Caki2 (cell line): ENCODE measurements at regions not wholly inside any gene's neighbourhood (a gene's known extent, or its start where the extent isn't known, plus 50 kb on each side); places are given as distances from the start of the nearest gene placed in this dataset.
"Not testable (repeated sequence)": the region's sequence is repeated elsewhere in the genome, so short reads cannot be mapped to it uniquely, and the experiment has no call there.

Source experiments
- DNase-seq: peaks from one replicate; pipeline ENCODE4 v3.0.0-alpha.2; 2015; ENCODE audit warnings: low read depth
- in situ Hi-C: cut with HindIII; loops from 2 replicates; pipeline ENCODE4 v1.10.0; 2016; ENCODE audit warnings: low sequenced_read_pairs, low pct_unique_long_range_greater_than_20kb, mixed read lengths

- in situ Hi-C loops = no loop called here
- DNase-seq = no peak
Measured at GRCh38 chr7:156523447-156524048, 117.0 kb upstream of the RNF32 start.

GRCh38 chr7:156522801-156523200, 117.8 kb upstream of the RNF32 start:
- no peak for DNase-seq
- in situ Hi-C loops = no loop called here

- in situ Hi-C loops = no loop called here
- DNase-seq = no peak
Measured at GRCh38 chr7:156519070-156519469, 121.5 kb upstream of the RNF32 start.

GRCh38 chr7:156518466-156518865, 122.1 kb upstream of the RNF32 start:
- DNase-seq = no peak
- in situ Hi-C loops = no loop called here

GRCh38 chr7:156517858-156518257, 122.7 kb upstream of the RNF32 start:
- in situ Hi-C loops, DNase-seq: not testable (repeated sequence)

GRCh38 chr7:156516791-156517378, 123.7 kb upstream of the RNF32 start:
- no peak for DNase-seq
- in situ Hi-C loops = no loop called here

GRCh38 chr7:156515911-156516790, 124.4 kb upstream of the RNF32 start:
- no peak for DNase-seq
- in situ Hi-C loops = no loop called here

- no peak for DNase-seq
- in situ Hi-C loops = no loop called here
Measured at GRCh38 chr7:156514851-156515250, 125.7 kb upstream of the RNF32 start.

- in situ Hi-C loops = no loop called here
Measured at GRCh38 chr7:156511426-156511825, 129.1 kb upstream of the RNF32 start.

GRCh38 chr7:156510966-156511365, 129.6 kb upstream of the RNF32 start:
- in situ Hi-C loops = no loop called here
- no peak for DNase-seq

More at GRCh38 chr7:156511426-156511825, 129.1 kb upstream of the RNF32 start:
- DNase-seq = no peak

GRCh38 chr7:156509216-156509615, 131.4 kb upstream of the RNF32 start:
- DNase-seq = no peak
- in situ Hi-C loops = no loop called here

- in situ Hi-C loops = no loop called here
- no peak for DNase-seq
Measured at GRCh38 chr7:156505876-156506275, 134.7 kb upstream of the RNF32 start.

- DNase-seq = peak; percentile 86
- in situ Hi-C loops = no loop called here
Measured at GRCh38 chr7:156504687-156505545, 135.7 kb upstream of the RNF32 start.

GRCh38 chr7:156504006-156504405, 136.6 kb upstream of the RNF32 start:
- in situ Hi-C loops = no loop called here
- DNase-seq = no peak

- in situ Hi-C loops = no loop called here
- no peak for DNase-seq
Measured at GRCh38 chr7:156503196-156503595, 137.4 kb upstream of the RNF32 start.

GRCh38 chr7:156501815-156502214, 138.8 kb upstream of the RNF32 start:
- DNase-seq, in situ Hi-C loops: not testable (repeated sequence)

GRCh38 chr7:156499247-156499881, 141.2 kb upstream of the RNF32 start:
- in situ Hi-C loops = no loop called here
- DNase-seq = no peak
